Ovary (tissue), 3 donors: ENCODE measurements at regions not wholly inside any gene's neighbourhood (a gene's known extent, or its start where the extent isn't known, plus 50 kb on each side); places are given as distances from the start of the nearest gene placed in this dataset.

Experiments used
- POLR2A ChIP-seq: fragments of 450-650 bp; IDR thresholded peaks from one replicate; pipeline ENCODE4 v1.6.1; 2017; ENCODE audit warnings: antibody characterized with exemption, mild to moderate bottlenecking, moderate library complexity
- TF ChIP-seq, protein P1 (sequence below), 3 donors: fragments of 450-650 bp in 2 of 3; fragments of 200-600 bp in 1 of 3; IDR thresholded peaks; one replicate each; pipeline versions ENCODE4 v1.5.1 to v1.8.0; 2016 to 2022; ENCODE audit warnings: antibody characterized with exemption in 3 of 3, mild to moderate bottlenecking in 1 of 3
- donor health status: DM: no; HTN: no; CAD: no.

DNA sequence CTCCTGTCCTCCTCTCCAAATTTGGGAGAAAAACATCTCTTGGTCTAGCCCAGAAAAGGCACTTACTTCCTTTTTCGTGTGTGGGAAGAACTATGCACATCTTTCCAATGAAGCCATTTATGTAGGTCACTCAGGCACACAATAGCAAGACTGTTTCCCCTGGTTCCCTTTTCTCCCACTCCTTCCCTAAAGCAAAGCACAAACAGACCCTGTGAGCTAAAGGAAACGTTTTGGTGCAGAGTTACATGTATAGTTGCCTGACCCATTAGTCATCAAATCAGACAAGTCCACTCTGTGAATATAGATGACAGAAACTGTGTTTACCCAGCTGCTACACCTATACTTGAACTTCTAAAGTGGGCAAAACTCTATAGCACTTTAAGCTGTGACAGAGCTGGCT, 474.6 kb downstream of the COL12A1 start:
- TF ChIP-seq, protein P1, sequence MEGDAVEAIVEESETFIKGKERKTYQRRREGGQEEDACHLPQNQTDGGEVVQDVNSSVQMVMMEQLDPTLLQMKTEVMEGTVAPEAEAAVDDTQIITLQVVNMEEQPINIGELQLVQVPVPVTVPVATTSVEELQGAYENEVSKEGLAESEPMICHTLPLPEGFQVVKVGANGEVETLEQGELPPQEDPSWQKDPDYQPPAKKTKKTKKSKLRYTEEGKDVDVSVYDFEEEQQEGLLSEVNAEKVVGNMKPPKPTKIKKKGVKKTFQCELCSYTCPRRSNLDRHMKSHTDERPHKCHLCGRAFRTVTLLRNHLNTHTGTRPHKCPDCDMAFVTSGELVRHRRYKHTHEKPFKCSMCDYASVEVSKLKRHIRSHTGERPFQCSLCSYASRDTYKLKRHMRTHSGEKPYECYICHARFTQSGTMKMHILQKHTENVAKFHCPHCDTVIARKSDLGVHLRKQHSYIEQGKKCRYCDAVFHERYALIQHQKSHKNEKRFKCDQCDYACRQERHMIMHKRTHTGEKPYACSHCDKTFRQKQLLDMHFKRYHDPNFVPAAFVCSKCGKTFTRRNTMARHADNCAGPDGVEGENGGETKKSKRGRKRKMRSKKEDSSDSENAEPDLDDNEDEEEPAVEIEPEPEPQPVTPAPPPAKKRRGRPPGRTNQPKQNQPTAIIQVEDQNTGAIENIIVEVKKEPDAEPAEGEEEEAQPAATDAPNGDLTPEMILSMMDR (IDR thresholded peaks at IDR 0.05) = no peak
- TF ChIP-seq POLR2A = no peak
